ENCODE measurements at regions not wholly inside any gene's neighbourhood (a gene's known extent, or its start where the extent isn't known, plus 50 kb on each side); places are given as distances from the start of the nearest gene placed in this dataset.

- TF ChIP-seq CTCF (IDR thresholded peaks at IDR 0.05; ENCODE audit: poor library complexity) (no peak), EZH2phosphoT487 (IDR thresholded peaks at IDR 0.05; ENCODE audit: low read depth, severe bottlenecking, unreplicated experiment) (no peak)
Measured at GRCh38 chr11:112650527-112650926, 310.7 kb upstream of the NCAM1 start.

All from hepatocyte (in vitro differentiated cells).